ENCODE measurements at regions not wholly inside any gene's neighbourhood (a gene's known extent, or its start where the extent isn't known, plus 50 kb on each side); places are given as distances from the start of the nearest gene placed in this dataset.

DNA sequence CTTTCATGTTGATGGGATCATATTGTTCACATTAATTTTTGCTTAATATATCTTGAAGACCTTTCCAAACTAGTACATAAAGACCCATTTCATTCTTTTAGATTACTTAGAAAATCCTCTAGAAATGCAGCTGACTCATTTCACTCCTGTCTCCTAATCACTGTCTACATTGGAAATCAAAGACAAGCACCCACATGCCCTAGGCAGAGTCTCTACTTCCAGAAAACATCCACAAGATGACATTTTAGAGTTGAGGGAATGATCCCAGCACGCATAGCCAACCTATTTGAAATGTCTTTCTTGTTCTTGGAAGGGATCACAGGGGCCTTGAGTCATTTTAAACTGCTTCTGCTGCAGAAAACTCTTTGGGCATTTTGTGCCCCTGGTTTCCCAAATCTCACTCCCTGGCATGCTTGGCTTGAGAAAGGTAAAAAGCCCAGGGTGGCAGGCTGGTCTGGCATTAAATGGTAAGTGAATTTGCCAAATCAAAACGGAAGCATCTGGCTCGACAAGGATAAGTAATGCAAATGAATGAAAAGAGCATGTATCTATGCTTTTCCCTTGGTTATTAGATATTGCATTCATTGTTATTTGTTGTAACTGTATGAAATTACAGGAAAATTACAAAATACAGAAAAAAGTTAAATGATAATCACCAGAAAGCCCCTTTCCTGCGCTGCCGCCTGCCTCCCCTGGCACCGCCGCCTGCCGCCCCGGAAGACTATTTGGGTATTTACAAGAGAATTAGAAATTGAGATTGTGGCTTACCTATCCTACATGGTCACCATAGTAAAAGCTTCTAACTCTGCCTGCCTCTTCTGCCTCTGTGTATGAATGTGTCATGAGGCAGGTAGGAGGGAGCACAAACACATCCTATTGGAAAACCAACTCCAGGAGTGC is 225.3 kb downstream of the PTEN start:
- TF ChIP-seq, protein P1, sequence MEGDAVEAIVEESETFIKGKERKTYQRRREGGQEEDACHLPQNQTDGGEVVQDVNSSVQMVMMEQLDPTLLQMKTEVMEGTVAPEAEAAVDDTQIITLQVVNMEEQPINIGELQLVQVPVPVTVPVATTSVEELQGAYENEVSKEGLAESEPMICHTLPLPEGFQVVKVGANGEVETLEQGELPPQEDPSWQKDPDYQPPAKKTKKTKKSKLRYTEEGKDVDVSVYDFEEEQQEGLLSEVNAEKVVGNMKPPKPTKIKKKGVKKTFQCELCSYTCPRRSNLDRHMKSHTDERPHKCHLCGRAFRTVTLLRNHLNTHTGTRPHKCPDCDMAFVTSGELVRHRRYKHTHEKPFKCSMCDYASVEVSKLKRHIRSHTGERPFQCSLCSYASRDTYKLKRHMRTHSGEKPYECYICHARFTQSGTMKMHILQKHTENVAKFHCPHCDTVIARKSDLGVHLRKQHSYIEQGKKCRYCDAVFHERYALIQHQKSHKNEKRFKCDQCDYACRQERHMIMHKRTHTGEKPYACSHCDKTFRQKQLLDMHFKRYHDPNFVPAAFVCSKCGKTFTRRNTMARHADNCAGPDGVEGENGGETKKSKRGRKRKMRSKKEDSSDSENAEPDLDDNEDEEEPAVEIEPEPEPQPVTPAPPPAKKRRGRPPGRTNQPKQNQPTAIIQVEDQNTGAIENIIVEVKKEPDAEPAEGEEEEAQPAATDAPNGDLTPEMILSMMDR (IDR thresholded peaks at IDR 0.05): no peak
- no peak for TF ChIP-seq POLR2A (IDR thresholded peaks at IDR 0.05)
